Testis (tissue), 2 donors: ENCODE measurements at regions not wholly inside any gene's neighbourhood (a gene's known extent, or its start where the extent isn't known, plus 50 kb on each side); places are given as distances from the start of the nearest gene placed in this dataset.

Source experiments
- POLR2A ChIP-seq: fragments of 450-650 bp; IDR thresholded peaks from one replicate; pipeline ENCODE4 v1.6.1; 2017; ENCODE audit warnings: antibody characterized with exemption, mild to moderate bottlenecking, moderate library complexity
- TF ChIP-seq, protein P1 (sequence below), 3 experiments: fragments of 450-650 bp in 2 of 3; fragments of 200-600 bp in 1 of 3; sonication (generic) in 1 of 3; IDR thresholded peaks; one replicate each; pipeline ENCODE4 v1.5.1; 2016 to 2019; ENCODE audit warnings: antibody characterized with exemption in 3 of 3, mild to moderate bottlenecking in 2 of 3, moderate library complexity in 1 of 3

GRCh38 chr13:102452836-102453235 is 51.0 kb upstream of the FGF14 start:
- TF ChIP-seq, protein P1, sequence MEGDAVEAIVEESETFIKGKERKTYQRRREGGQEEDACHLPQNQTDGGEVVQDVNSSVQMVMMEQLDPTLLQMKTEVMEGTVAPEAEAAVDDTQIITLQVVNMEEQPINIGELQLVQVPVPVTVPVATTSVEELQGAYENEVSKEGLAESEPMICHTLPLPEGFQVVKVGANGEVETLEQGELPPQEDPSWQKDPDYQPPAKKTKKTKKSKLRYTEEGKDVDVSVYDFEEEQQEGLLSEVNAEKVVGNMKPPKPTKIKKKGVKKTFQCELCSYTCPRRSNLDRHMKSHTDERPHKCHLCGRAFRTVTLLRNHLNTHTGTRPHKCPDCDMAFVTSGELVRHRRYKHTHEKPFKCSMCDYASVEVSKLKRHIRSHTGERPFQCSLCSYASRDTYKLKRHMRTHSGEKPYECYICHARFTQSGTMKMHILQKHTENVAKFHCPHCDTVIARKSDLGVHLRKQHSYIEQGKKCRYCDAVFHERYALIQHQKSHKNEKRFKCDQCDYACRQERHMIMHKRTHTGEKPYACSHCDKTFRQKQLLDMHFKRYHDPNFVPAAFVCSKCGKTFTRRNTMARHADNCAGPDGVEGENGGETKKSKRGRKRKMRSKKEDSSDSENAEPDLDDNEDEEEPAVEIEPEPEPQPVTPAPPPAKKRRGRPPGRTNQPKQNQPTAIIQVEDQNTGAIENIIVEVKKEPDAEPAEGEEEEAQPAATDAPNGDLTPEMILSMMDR (IDR thresholded peaks at IDR 0.05), result no peak
- TF ChIP-seq POLR2A, result no peak
